ENCODE measurements at regions not wholly inside any gene's neighbourhood (a gene's known extent, or its start where the extent isn't known, plus 50 kb on each side); places are given as distances from the start of the nearest gene placed in this dataset.
"Not testable (repeated sequence)": the region's sequence is repeated elsewhere in the genome, so short reads cannot be mapped to it uniquely, and the experiment has no call there.

- Histone ChIP-seq H3K4me3 (ENCODE audit: low read depth, low read length) (no peak overlapping the region), H3K36me3 (ENCODE audit: control insufficient read depth, insufficient read depth, low read length) (no peaks in the 10 kb centered on the region), H3K27me3 (ENCODE audit: control insufficient read depth, insufficient read depth, low read length) (no peaks in the 10 kb centered on the region)
- no peak for DNase-seq (ENCODE audit: low read depth)
- TF ChIP-seq CTCF (IDR thresholded peaks at IDR 0.05; ENCODE audit: insufficient read depth, low read depth, low read length): no peak
- POLR2A ChIA-PET: no interaction called here
- CTCF ChIA-PET: no interaction called here
These were observed 687.3 kb upstream of the MIS18BP1 start for GRCh38 chr14:45940318-45940717.

GRCh38 chr14:45939572-45939971 lies 686.6 kb upstream of the MIS18BP1 start:
- CTCF ChIA-PET: no interaction called here
- Histone ChIP-seq H3K36me3 (ENCODE audit: control insufficient read depth, insufficient read depth, low read length) (no peaks in the 10 kb centered on the region), H3K4me3 (ENCODE audit: low read depth, low read length) (no peak overlapping the region), H3K27me3 (ENCODE audit: control insufficient read depth, insufficient read depth, low read length) (no peaks in the 10 kb centered on the region)
- POLR2A ChIA-PET: no interaction called here
- DNase-seq (ENCODE audit: low read depth): no peak
- no peak for TF ChIP-seq CTCF (IDR thresholded peaks at IDR 0.05; ENCODE audit: insufficient read depth, low read depth, low read length)

DNA sequence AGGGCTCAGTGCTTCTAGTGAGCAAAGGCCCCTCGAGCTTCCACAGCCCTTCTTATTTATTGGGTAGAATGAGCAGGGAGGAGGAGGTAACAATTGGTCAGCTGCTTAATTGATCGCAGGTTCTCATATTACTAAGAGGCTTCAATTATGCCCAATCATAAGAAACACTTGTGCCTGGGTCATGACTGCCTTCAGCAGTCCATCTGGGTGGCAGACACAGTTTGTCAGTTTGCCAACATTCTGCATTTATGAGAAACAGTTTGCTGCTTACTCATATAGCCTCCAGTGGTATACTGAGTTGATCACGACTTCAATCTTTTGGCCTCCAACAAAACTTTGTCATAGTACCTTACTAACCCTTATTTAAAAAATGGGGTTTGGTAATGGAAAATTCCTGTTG lies 667.0 kb upstream of the MIS18BP1 start:
- POLR2A ChIA-PET; H3K36me3 ChIP-seq (ENCODE audit: control insufficient read depth, insufficient read depth, low read length); H3K27me3 ChIP-seq (ENCODE audit: control insufficient read depth, insufficient read depth, low read length); CTCF ChIA-PET; H3K4me3 ChIP-seq (ENCODE audit: low read depth, low read length); DNase-seq (ENCODE audit: low read depth): not testable (repeated sequence)

- no peaks in the 10 kb centered on the region for H3K36me3 ChIP-seq (ENCODE audit: control insufficient read depth, insufficient read depth, low read length)
- no peak overlapping the region for H3K4me3 ChIP-seq (ENCODE audit: low read depth, low read length)
- TF ChIP-seq CTCF (IDR thresholded peaks at IDR 0.05; ENCODE audit: insufficient read depth, low read depth, low read length): no peak
- no peak for DNase-seq (ENCODE audit: low read depth)
- CTCF ChIA-PET: no interaction called here
- no peaks in the 10 kb centered on the region for H3K27me3 ChIP-seq (ENCODE audit: control insufficient read depth, insufficient read depth, low read length)
- POLR2A ChIA-PET: no interaction called here
These were observed 663.4 kb upstream of the MIS18BP1 start for GRCh38 chr14:45916340-45916953.

- no peaks in the 10 kb centered on the region for H3K36me3 ChIP-seq (ENCODE audit: control insufficient read depth, insufficient read depth, low read length)
- DNase-seq (ENCODE audit: low read depth): no peak
- ChIA-PET CTCF (no interaction called here), POLR2A (no interaction called here)
- no peaks in the 10 kb centered on the region for H3K27me3 ChIP-seq (ENCODE audit: control insufficient read depth, insufficient read depth, low read length)
- no peak overlapping the region for H3K4me3 ChIP-seq (ENCODE audit: low read depth, low read length)
- no peak for TF ChIP-seq CTCF (IDR thresholded peaks at IDR 0.05; ENCODE audit: insufficient read depth, low read depth, low read length)
These were observed 654.8 kb upstream of the MIS18BP1 start for GRCh38 chr14:45907782-45908181.

DNA sequence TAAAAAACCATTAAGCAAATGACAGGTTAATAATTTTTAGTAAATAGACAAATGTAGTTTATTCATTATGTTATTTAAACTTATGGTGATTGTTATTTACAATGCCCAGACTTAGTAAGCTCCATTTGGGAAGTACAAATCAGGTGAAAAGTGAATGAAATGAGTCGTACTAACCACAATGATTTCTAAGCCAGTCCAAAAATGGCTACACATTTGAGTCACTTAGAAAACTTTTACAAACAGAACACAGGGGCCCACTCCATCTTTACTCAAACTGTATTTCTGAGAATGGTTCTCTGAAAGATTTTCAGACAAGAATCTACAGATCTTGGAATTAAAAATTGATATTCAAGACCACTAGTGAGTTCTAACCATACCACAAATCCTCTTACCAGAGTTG lies 653.3 kb upstream of the MIS18BP1 start:
- H3K27me3 ChIP-seq (ENCODE audit: control insufficient read depth, insufficient read depth, low read length): no peaks in the 10 kb centered on the region
- CTCF ChIA-PET: interaction anchor here (1.8 kb wide), 1 partner anchor 9 kb away, joined by 4 read pairs; no protein-coding TSS in a partner anchor
- POLR2A ChIA-PET: no interaction called here

More for the DNA sequence above, 653.3 kb upstream of the MIS18BP1 start:
- H3K36me3 ChIP-seq (ENCODE audit: control insufficient read depth, insufficient read depth, low read length): no peaks in the 10 kb centered on the region
- H3K4me3 ChIP-seq (ENCODE audit: low read depth, low read length): no peak overlapping the region
- DNase-seq (ENCODE audit: low read depth): no peak
- no peak for TF ChIP-seq CTCF (IDR thresholded peaks at IDR 0.05; ENCODE audit: insufficient read depth, low read depth, low read length)

Measured in BJ (cell line).